Cardiac fibroblast (primary cell): ENCODE measurements at regions not wholly inside any gene's neighbourhood (a gene's known extent, or its start where the extent isn't known, plus 50 kb on each side); places are given as distances from the start of the nearest gene placed in this dataset.
"Not testable (repeated sequence)": the region's sequence is repeated elsewhere in the genome, so short reads cannot be mapped to it uniquely, and the experiment has no call there.

Source experiments
- DNase-seq, 2 donors: peaks; one replicate each; pipeline versions ENCODE4 v3.0.0 to v3.0.0-alpha.2; 2010; ENCODE audit warnings: low read depth in 2 of 2
- H3K4me3 ChIP-seq, 2 donors: replicated peaks in 1 of 2; 1 replicate in 1 of 2; 2 replicates in 1 of 2; pipeline ENCODE4 v1.5.1; 2011; ENCODE audit warnings: low read depth in 2 of 2, low read length in 2 of 2, mild to moderate bottlenecking in 2 of 2, moderate library complexity in 1 of 2
- TF ChIP-seq, protein P1 (sequence below): IDR thresholded peaks from one replicate; pipeline ENCODE4 v1.5.1; 2011; ENCODE audit warnings: low read depth, mild to moderate bottlenecking, low read length, inconsistent platforms

DNA sequence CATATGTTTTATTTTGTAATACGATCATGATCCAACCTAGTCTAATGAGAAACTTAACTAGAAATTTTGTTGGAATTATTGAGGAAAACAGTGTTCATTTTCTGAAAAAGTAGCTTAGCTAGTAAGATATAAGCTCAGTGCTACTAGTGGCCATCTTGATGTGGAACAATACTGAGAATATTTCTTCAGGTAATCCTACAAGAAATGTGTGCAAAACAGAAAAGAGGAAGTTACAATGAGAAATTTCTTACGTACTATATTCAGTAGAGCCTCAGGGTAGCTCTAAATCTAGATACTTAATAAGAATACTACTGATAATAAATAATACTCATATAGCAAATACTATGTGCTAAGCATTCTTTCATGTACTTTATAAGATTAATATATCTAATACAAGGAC, 114.8 kb downstream of the SYT15B start:
- DNase-seq, H3K4me3 ChIP-seq: not testable (repeated sequence)

DNA sequence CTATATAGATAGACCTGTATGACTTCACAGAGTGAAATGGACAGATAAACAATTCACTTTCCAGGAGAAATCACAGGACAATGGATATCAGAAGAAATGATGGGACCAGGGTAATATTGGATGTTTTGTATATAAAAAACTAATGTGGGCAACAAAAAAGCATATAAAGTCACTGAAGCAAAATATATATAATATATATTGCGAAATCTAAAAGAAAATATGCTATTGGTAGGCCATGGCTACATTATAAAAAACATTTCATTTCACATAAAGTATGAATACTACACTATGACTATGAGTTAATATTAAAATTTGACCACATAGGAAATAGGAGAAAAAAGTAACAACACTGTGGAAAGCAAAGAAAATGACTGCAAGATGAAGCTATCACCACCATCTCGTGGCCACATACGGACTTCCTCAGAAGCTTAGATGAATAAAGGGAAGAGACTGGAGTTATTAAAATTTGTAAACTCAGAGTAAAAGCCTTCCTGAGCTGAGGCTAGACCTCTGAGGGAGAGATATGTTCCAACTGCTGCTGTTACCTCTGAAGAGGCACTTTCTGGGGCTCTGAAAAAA, 115.8 kb downstream of the SYT15B start:
- peak in 1 of 2 donors; percentile 30 for DNase-seq
- H3K4me3 ChIP-seq = not testable (repeated sequence)

DNA sequence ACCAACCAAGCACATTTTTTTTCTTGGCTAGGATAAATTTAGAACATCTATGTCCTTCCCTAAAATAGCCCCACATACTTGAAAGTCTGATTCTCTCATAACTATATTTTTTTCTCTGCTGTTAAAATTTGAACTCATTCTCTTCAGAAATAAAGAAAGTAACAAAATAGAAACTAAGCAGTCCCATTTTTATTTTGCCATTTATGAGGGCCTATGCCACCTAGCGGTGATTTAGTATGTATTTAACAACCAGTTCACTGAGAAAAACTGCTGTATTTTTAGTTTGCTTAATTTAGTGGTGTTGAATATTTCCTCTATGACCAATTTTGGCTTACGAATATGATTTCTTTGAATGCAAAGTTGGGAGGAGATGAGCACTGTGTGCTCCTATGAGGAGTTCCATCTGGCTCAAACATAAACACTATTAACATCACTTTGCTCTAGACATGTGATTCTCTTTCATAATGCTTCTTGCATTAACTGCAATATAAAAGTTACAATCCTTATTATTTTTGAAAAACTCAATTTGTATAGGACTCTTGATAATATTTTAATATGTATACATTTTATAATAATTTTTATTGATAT, 116.6 kb downstream of the SYT15B start:
- DNase-seq = peak; percentile 59 to 80
- TF ChIP-seq, protein P1, sequence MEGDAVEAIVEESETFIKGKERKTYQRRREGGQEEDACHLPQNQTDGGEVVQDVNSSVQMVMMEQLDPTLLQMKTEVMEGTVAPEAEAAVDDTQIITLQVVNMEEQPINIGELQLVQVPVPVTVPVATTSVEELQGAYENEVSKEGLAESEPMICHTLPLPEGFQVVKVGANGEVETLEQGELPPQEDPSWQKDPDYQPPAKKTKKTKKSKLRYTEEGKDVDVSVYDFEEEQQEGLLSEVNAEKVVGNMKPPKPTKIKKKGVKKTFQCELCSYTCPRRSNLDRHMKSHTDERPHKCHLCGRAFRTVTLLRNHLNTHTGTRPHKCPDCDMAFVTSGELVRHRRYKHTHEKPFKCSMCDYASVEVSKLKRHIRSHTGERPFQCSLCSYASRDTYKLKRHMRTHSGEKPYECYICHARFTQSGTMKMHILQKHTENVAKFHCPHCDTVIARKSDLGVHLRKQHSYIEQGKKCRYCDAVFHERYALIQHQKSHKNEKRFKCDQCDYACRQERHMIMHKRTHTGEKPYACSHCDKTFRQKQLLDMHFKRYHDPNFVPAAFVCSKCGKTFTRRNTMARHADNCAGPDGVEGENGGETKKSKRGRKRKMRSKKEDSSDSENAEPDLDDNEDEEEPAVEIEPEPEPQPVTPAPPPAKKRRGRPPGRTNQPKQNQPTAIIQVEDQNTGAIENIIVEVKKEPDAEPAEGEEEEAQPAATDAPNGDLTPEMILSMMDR = peak; percentile 18
- H3K4me3 ChIP-seq = not testable (repeated sequence)

DNA sequence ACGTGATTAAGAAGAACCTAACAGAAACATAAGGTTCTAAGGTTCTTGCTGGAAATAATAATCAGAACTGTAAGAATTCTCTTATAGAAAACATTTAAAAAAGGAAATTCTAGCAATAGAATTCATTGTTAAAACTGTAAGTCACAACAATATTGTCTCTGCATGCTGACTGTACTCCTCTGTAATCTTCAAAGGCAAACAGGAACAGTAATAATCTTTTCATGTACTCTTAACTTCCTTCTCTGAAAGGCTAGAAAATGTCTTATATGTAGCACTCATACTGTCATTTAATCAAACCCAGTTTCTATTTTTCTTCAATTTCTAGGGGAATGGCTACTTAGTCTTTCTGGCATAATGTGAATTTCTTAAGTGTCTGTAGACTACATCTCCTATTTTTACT, 103.5 kb upstream of the AGAP9 start:
- not testable (repeated sequence) for H3K4me3 ChIP-seq, DNase-seq

DNA sequence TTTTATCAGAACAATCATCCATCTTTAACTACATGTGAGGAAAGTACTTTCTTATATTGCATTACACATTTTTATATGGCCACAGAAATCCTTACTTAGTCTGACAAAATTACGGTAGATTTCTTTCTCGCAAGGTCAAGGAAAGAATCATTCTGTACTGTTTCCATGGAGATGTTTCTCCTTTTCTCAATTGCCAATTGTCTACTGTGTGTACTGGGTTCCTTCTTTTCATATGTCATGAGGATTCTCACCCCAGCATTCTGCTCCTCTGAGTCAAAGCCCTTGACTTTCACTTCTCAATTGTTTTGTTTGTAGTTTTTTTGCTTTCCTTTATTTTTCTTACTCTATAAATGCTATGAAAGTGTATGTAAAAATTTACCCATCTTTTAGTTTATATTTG, 99.3 kb upstream of the AGAP9 start:
- DNase-seq = peak; percentile 0 to 36
- not testable (repeated sequence) for H3K4me3 ChIP-seq

DNA sequence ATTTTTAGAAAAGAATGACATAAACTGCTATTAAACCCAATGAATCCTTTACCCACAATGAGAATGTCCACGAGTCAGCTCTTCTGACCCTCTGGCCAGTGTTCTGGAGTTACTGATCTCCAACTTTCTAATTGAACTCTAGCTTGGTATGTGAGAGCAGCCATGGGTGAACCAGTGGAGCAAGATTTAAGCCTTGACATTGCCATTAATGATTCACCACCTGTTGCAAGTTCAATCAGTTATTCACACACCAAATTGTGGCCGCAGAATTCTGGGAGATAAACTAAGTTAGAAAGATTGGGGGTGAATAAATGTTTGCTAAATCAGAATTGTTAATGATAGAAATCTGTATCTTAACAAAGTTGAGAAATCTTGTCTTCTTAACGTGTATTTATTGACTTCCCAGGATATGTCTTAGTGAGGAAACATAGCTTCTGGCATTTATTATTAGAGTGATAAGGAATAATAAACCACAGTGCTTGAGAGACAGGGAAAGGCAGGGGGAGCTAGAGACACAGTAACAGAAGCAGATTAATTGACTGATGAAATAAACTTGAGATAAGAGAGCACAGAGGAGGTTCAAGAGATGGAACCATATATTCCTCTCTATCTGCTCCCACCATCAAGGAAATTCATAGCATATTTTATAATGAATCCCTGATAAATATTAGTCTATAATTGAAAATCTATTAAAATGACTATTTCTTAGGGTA, 96.0 kb upstream of the AGAP9 start:
- TF ChIP-seq, protein P1 = peak; percentile 23
- H3K4me3 ChIP-seq = not testable (repeated sequence)
- peak; percentile 23 to 49 for DNase-seq

DNA sequence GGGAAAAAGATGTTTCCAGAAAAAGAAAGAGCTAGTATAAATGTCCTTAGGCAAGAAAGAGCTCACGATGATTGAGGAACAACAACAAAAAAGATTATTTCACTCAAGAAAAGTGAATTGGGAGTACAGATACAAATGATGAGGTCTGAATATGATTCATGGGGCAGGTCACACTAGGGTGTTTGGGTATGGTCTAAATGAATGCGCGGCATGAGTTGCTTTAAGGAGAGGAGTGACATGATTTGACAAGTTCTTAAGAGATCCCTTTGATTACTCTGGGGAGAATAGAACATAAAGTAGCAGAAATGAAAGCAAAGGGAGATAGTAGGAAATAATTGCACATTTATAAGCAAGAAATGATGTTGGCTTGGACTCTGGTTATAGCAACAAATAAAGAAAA, 85.9 kb upstream of the AGAP9 start:
- not testable (repeated sequence) for DNase-seq, H3K4me3 ChIP-seq

DNA sequence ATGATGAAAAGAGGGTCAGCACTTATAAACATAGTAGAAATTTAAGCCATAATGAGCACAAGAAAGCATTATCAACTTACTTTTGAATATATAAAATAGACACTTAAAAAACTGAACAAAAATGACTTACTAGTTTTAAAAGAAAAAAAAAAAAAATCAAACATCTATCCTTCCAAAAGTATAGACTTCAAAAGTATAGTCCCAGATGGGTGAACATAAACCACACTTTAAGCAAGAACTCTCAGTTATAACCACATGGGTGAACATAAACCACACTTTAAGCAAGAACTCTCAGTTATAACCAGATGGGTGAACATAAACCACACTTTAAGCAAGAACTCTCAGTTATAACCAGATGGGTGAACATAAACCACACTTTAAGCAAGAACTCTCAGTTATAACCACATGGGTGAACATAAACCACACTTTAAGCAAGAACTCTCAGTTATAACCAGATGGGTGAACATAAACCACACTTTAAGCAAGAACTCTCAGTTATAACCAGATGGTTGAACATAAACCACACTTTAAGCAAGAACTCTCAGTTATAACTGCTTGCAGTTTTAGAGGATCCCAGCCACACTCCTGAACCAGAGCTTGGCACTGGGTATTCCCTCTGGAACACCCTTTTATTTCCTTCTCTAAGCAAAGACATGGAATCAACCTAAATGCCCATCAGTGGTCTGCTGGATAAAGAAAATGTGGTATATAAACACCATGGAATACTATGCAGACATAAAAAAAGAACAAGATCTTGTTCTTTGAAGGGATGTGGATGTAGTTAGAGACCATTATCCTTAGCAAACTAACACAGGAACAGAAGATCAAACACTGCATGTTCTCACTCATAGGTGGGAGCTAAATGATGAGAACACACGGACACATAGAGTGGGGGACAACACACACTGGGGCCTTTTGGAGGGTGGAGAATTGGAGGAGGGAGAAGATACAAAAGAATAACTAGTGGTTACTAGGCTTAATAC, 82.6 kb upstream of the AGAP9 start:
- not testable (repeated sequence) for DNase-seq

DNA sequence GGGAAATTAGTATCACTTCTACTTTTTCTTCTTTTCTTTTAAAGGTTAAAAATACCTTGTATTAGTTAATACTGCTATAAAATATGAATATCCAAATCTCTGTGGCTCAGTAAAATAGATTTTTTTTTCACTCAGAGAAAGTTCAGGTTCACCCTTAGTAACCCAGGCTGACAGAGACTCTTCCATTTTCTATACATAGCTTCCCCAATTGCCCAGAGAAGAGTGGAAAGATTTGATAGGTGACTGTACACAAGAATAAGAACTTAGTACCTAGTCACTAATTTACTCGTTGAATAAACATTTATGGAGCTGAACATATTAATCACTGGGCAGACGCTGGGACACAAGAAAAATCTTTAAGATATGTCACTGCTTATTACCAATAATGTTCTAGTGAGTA, 77.2 kb upstream of the AGAP9 start:
- DNase-seq, H3K4me3 ChIP-seq: not testable (repeated sequence)

More for the DNA sequence above, 82.6 kb upstream of the AGAP9 start:
- H3K4me3 ChIP-seq = not testable (repeated sequence)

DNA sequence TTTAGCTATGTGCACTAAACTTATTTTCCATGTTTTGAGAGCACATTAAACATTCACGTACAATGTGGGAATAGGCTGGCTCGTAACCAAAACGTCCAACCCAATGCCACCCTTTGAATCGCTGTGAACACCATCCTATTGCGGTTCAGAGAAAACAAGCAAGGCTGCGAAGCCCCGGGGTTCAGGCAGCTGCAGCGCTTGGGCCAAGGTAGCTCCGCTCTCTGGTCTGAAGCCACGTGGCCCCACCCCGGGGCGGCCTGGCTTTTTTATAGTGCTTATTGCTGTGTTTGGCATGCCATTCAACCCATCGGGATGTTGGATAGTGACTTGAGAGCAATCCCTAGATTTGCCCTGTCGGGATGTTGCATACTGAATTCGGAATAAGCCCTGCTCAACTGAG, 76.7 kb upstream of the AGAP9 start:
- DNase-seq, H3K4me3 ChIP-seq: not testable (repeated sequence)

DNA sequence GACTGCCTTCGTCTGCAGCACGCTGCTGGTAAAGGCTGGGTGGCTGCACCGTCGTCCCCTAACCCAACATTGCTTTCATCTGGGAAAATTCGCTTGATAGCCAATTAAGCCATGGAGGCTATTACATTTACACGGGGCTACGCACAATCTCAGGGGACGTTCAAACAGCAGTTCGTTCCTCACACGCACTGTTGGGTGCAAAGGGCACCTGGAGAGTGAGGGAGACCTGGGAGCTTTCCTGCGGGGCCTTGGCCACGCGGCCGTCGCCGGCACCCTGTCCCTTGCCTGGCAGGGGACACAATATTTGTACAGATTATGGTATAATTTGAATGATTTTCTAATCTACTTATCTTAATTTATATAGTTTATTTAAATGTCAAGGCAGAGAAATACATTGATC, 76.2 kb upstream of the AGAP9 start:
- not testable (repeated sequence) for DNase-seq, H3K4me3 ChIP-seq

DNA sequence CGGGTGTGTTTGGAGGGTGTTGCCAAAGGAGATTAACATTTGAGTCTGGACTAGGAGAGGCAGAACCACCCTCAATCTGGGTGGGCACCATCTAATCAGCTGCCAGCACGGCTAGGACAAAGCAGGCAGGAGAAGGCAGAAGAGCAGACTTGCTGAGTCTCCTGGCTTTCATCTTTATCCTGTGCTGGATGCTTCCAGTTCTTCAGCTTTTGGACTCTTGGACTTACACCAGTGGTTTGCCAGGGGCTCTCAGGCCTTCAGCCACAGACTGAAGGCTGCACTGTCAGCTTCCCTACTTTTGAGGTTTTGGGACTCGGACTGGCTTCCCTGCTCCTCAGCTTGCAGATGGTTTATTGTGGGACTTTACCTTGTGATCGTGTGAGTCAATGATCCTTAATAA, 70.4 kb upstream of the AGAP9 start:
- not testable (repeated sequence) for H3K4me3 ChIP-seq, DNase-seq

DNA sequence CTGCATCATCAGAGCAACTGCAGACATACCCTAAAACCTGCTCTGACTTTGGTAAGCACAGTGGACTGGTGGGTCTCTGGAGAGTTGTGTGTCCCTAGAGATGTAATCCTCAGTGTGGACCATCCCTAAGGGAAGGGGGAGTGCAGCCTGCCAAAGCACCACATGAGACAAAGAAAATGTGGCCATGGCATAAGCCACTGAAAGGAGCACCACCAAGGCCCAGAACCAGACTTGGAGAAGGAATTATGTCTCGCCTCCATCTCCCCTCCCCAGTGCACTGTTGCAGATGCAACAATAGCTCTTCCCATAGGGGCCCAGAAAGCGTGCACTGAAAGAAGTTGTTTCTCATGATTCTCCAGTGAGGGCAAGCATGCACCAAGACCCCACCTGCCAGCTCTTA, 69.7 kb upstream of the AGAP9 start:
- not testable (repeated sequence) for H3K4me3 ChIP-seq, DNase-seq

DNA sequence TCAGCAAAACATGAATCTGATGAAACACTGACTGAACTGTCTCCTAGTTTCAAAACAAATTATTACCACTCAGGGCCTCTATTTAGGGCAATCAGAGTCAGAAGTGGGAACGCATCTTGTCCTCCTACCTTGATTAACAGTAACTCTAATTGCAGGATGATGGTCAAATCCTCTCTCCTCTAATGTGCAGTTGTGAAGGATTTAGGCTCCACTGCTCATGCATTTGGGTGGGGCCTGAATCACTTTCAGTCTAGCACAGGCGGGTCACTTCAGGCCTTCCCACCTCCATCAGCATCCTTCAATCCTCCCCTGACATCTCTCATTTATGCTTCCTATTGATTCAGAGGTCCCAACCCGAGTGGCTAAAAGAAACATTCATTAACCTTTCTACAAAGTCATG, 67.5 kb upstream of the AGAP9 start:
- not testable (repeated sequence) for DNase-seq

DNA sequence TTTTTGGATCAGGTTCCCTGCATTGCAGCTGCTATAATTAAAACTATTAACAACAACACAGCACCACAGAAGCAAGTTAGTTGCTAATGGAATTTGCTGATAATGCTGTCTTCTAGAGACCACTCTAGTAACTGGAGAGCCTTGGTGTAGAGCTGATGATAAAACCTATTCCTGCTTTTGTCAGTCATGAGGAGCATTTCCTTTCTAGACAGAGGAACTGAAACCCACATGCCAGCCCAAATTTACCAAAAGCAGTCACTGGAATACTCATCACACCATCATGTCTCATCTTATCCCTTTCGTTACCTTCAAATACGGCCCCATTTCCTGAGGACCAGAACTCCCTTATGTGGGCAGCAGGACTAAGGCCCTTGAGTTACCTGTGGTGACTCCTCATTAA, 67.1 kb upstream of the AGAP9 start:
- H3K4me3 ChIP-seq, DNase-seq: not testable (repeated sequence)

More for the DNA sequence above, 67.5 kb upstream of the AGAP9 start:
- H3K4me3 ChIP-seq = not testable (repeated sequence)
